NCI-H82 treated with DMSO at 0.1 percent for 48 hours (cell line): ENCODE measurements at regions not wholly inside any gene's neighbourhood (a gene's known extent, or its start where the extent isn't known, plus 50 kb on each side); places are given as distances from the start of the nearest gene placed in this dataset.
"Not testable (repeated sequence)": the region's sequence is repeated elsewhere in the genome, so short reads cannot be mapped to it uniquely, and the experiment has no call there.

Source experiments
- DNase-seq: peaks from one replicate; lab custom pipeline; 2025; ENCODE audit not compliant: unreplicated experiment; lab: John Stamatoyannopoulos, UW

- peak; percentile 17 for DNase-seq
Measured at GRCh38 chr4:137881641-137882040, 349.3 kb upstream of the PCDH18 start.

- DNase-seq = not testable (repeated sequence)
Measured at GRCh38 chr4:137868067-137868466, 335.8 kb upstream of the PCDH18 start.

- no peak for DNase-seq
Measured at GRCh38 chr4:137866671-137867070, 334.4 kb upstream of the PCDH18 start.

- DNase-seq = no peak
Measured at GRCh38 chr4:137861682-137862081, 329.4 kb upstream of the PCDH18 start.

GRCh38 chr4:137853424-137853823 lies 321.1 kb upstream of the PCDH18 start:
- no peak for DNase-seq

- no peak for DNase-seq
Measured at GRCh38 chr4:137852326-137852725, 320.0 kb upstream of the PCDH18 start.

GRCh38 chr4:137851435-137851834 lies 319.1 kb upstream of the PCDH18 start:
- no peak for DNase-seq

- not testable (repeated sequence) for DNase-seq
Measured at GRCh38 chr4:137827945-137828344, 295.7 kb upstream of the PCDH18 start.

GRCh38 chr4:137825505-137825904 lies 293.2 kb upstream of the PCDH18 start:
- no peak for DNase-seq

GRCh38 chr4:137823007-137823406 lies 290.7 kb upstream of the PCDH18 start:
- DNase-seq = no peak

GRCh38 chr4:137819964-137820383 lies 287.7 kb upstream of the PCDH18 start:
- peak; percentile 39 for DNase-seq

GRCh38 chr4:137812258-137812657 lies 280.0 kb upstream of the PCDH18 start:
- DNase-seq = no peak

- DNase-seq = no peak
Measured at GRCh38 chr4:137806420-137806819, 274.1 kb upstream of the PCDH18 start.

- no peak for DNase-seq
Measured at GRCh38 chr4:137804906-137805495, 272.7 kb upstream of the PCDH18 start.

GRCh38 chr4:137800861-137801260 lies 268.6 kb upstream of the PCDH18 start:
- DNase-seq = no peak

- DNase-seq = no peak
Measured at GRCh38 chr4:137794764-137795254, 262.5 kb upstream of the PCDH18 start.

- DNase-seq = not testable (repeated sequence)
Measured at GRCh38 chr4:137789263-137789662, 257.0 kb upstream of the PCDH18 start.

GRCh38 chr4:137783923-137784322 lies 251.6 kb upstream of the PCDH18 start:
- DNase-seq = not testable (repeated sequence)

GRCh38 chr4:137775701-137776100 lies 243.4 kb upstream of the PCDH18 start:
- no peak for DNase-seq

- no peak for DNase-seq
Measured at GRCh38 chr4:137774501-137774900, 242.2 kb upstream of the PCDH18 start.

GRCh38 chr4:137768881-137769280 lies 236.6 kb upstream of the PCDH18 start:
- DNase-seq = no peak

GRCh38 chr4:137768196-137768595 lies 235.9 kb upstream of the PCDH18 start:
- DNase-seq = no peak

GRCh38 chr4:137762591-137762990 lies 230.3 kb upstream of the PCDH18 start:
- no peak for DNase-seq
